Gastrocnemius medialis (tissue), 4 donors: ENCODE measurements at regions not wholly inside any gene's neighbourhood (a gene's known extent, or its start where the extent isn't known, plus 50 kb on each side); places are given as distances from the start of the nearest gene placed in this dataset.

ENCODE experiments used
- ATAC-seq, 2 donors: fragments of 150-250 bp; one replicate each; pipeline ENCODE4 v1.9.1; 2016
- DNase-seq, 2 donors: peaks; one replicate each; pipeline ENCODE4 v3.0.0-alpha.2; 2019
- H3K27ac ChIP-seq, 4 donors: fragments of 200-600 bp; sonication (generic); 1 replicate in 1 of 4; 2 replicates in 3 of 4; pipeline ENCODE4 v1.5.1; 2016 to 2018; ENCODE audit warnings: mild to moderate bottlenecking in 2 of 4, moderate library complexity in 1 of 4
- H3K27me3 ChIP-seq, 3 donors: fragments of 200-600 bp; sonication (generic) in 2 of 3; 1 replicate in 1 of 3; 2 replicates in 2 of 3; pipeline versions ENCODE4 v1.5.1 to v1.6.0; 2016 to 2019; ENCODE audit warnings: mild to moderate bottlenecking in 1 of 3, moderate library complexity in 1 of 3
- H3K36me3 ChIP-seq, 2 donors: fragments of 200-600 bp; sonication (generic) in 1 of 2; one replicate each; pipeline ENCODE4 v1.5.1; 2017 to 2018
- H3K4me1 ChIP-seq, 2 donors: fragments of 200-600 bp; sonication (generic) in 1 of 2; one replicate each; pipeline ENCODE4 v1.5.1; 2016 to 2017; ENCODE audit warnings: mild to moderate bottlenecking in 2 of 2
- H3K4me3 ChIP-seq, 4 donors: fragments of 200-600 bp; sonication (generic) in 3 of 4; 1 replicate in 1 of 4; 2 replicates in 3 of 4; pipeline ENCODE4 v1.5.1; 2016 to 2019; ENCODE audit warnings: mild to moderate bottlenecking in 2 of 4
- H3K9me3 ChIP-seq, 3 donors: fragments of 200-600 bp; sonication (generic) in 2 of 3; 1 replicate in 1 of 3; 2 replicates in 2 of 3; pipeline ENCODE4 v1.5.1; 2016 to 2019
- POLR2A ChIP-seq, 2 donors: fragments of 450-650 bp; IDR thresholded peaks; one replicate each; pipeline ENCODE4 v1.6.1; 2017; ENCODE audit warnings: antibody characterized with exemption in 2 of 2, mild to moderate bottlenecking in 2 of 2, moderate library complexity in 2 of 2
- in situ Hi-C, 4 donors: fragments of 200-750 bp; cut with MboI; loops; one replicate each; pipeline versions ENCODE4 v1.15.0 to v1.8.0; 2017; ENCODE audit warnings: low sequenced_read_pairs in 4 of 4
- intact Hi-C: fragments of 100-400 bp; cut with DNase I; formaldehyde crosslinking; loops from one replicate; pipeline ENCODE4 v1.15.1; 2023; ENCODE audit warnings: low total_unique reads
- TF ChIP-seq, protein P1 (sequence below), 5 experiments: fragments of 450-650 bp in 3 of 5; fragments of 200-600 bp in 2 of 5; sonication (generic) in 2 of 5; IDR thresholded peaks in 4 of 5; conservative IDR thresholded peaks in 1 of 5; 1 replicate in 4 of 5; 2 replicates in 1 of 5; pipeline ENCODE4 v1.5.1; 2016 to 2019; ENCODE audit warnings: antibody characterized with exemption in 5 of 5, mild to moderate bottlenecking in 3 of 5, moderate library complexity in 3 of 5

DNA sequence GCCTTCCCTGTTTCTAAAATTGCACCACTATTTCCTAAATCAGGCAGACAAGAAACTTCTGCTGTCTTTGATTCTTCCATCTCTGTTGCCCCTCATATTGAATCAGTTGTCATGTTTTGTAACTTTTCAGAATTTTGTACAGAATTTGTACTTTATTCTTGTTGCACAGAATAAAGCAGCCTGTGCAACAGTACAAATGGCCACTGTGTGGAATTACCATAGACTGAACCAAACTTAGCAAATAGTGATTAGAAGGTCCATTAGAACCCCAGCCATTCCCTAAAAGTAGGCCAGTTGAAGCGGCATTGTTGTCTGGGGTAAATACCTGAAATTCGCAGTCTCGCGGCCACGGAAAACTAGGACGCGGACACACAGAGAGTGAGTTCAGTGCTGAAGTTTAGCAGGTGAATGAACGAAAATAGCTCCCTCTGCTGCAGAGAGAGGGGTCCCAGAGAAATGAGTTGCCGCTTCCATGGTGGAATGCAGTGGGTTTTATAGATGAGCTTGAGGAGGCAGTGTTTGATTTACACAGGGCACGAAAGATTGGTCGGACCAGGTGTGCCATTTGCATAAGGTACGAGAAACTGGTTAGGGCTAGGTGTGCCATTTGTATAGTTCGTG lies 71.8 kb downstream of the C4orf33 start:
- H3K4me1 ChIP-seq = no peaks in the 10 kb centered on the region
- in situ Hi-C loops = no loop called here
- H3K36me3 ChIP-seq = no peaks in the 10 kb centered on the region
- no peak overlapping the region for H3K4me3 ChIP-seq
- ATAC-seq = no peak
- no peak for DNase-seq
- H3K27me3 ChIP-seq = no peaks in the 10 kb centered on the region
- intact Hi-C loops = no loop called here
- no peak overlapping the region for H3K27ac ChIP-seq
- TF ChIP-seq, protein P1, sequence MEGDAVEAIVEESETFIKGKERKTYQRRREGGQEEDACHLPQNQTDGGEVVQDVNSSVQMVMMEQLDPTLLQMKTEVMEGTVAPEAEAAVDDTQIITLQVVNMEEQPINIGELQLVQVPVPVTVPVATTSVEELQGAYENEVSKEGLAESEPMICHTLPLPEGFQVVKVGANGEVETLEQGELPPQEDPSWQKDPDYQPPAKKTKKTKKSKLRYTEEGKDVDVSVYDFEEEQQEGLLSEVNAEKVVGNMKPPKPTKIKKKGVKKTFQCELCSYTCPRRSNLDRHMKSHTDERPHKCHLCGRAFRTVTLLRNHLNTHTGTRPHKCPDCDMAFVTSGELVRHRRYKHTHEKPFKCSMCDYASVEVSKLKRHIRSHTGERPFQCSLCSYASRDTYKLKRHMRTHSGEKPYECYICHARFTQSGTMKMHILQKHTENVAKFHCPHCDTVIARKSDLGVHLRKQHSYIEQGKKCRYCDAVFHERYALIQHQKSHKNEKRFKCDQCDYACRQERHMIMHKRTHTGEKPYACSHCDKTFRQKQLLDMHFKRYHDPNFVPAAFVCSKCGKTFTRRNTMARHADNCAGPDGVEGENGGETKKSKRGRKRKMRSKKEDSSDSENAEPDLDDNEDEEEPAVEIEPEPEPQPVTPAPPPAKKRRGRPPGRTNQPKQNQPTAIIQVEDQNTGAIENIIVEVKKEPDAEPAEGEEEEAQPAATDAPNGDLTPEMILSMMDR (IDR thresholded peaks at IDR 0.05 in 4 of 5, conservative IDR thresholded peaks at IDR 0.05 in 1 of 5) = no peak
- no peak for TF ChIP-seq POLR2A (IDR thresholded peaks at IDR 0.05)
- H3K9me3 ChIP-seq = no peaks in the 10 kb centered on the region

GRCh38 chr4:129172181-129172580 lies 76.2 kb downstream of the C4orf33 start:
- Histone ChIP-seq H3K27me3 (no peaks in the 10 kb centered on the region), H3K27ac (no peak overlapping the region), H3K4me3 (no peak overlapping the region), H3K9me3 (no peaks in the 10 kb centered on the region), H3K36me3 (no peaks in the 10 kb centered on the region), H3K4me1 (no peaks in the 10 kb centered on the region)
- intact Hi-C loops = no loop called here
- in situ Hi-C loops = no loop called here
- DNase-seq (no peak), ATAC-seq (no peak)
- no peak for TF ChIP-seq POLR2A (IDR thresholded peaks at IDR 0.05)
- TF ChIP-seq, protein P1 (IDR thresholded peaks at IDR 0.05 in 4 of 5, conservative IDR thresholded peaks at IDR 0.05 in 1 of 5) = no peak

- no peaks in the 10 kb centered on the region for H3K27me3 ChIP-seq
- no peak overlapping the region for H3K27ac ChIP-seq
- no peaks in the 10 kb centered on the region for H3K4me1 ChIP-seq
- in situ Hi-C loops (no loop called here), intact Hi-C loops (no loop called here)
- ATAC-seq = no peak
- H3K4me3 ChIP-seq = no peak overlapping the region
- H3K36me3 ChIP-seq = no peaks in the 10 kb centered on the region
- H3K9me3 ChIP-seq = no peaks in the 10 kb centered on the region
- no peak for TF ChIP-seq POLR2A (IDR thresholded peaks at IDR 0.05)
- TF ChIP-seq, protein P1 (IDR thresholded peaks at IDR 0.05 in 4 of 5, conservative IDR thresholded peaks at IDR 0.05 in 1 of 5) = no peak
- DNase-seq = no peak
Measured at GRCh38 chr4:129176864-129177263, 80.9 kb downstream of the C4orf33 start.

GRCh38 chr4:129179276-129179675 lies 83.3 kb downstream of the C4orf33 start:
- intact Hi-C loops = no loop called here
- H3K4me1 ChIP-seq = no peaks in the 10 kb centered on the region
- DNase-seq = no peak
- no peak for ATAC-seq
- H3K27me3 ChIP-seq = no peaks in the 10 kb centered on the region
- no peaks in the 10 kb centered on the region for H3K9me3 ChIP-seq
- H3K4me3 ChIP-seq = no peak overlapping the region
- no peaks in the 10 kb centered on the region for H3K36me3 ChIP-seq
- TF ChIP-seq POLR2A (IDR thresholded peaks at IDR 0.05) = no peak
- TF ChIP-seq, protein P1 (IDR thresholded peaks at IDR 0.05 in 4 of 5, conservative IDR thresholded peaks at IDR 0.05 in 1 of 5) = no peak
- in situ Hi-C loops = no loop called here
- H3K27ac ChIP-seq = no peak overlapping the region

- no peak overlapping the region for H3K4me3 ChIP-seq
- DNase-seq = no peak
- H3K27ac ChIP-seq = no peak overlapping the region
- TF ChIP-seq POLR2A (IDR thresholded peaks at IDR 0.05) = no peak
- TF ChIP-seq, protein P1 (IDR thresholded peaks at IDR 0.05 in 4 of 5, conservative IDR thresholded peaks at IDR 0.05 in 1 of 5) = no peak
- H3K9me3 ChIP-seq = no peaks in the 10 kb centered on the region
- no peak for ATAC-seq
- intact Hi-C loops = no loop called here
- H3K27me3 ChIP-seq = no peaks in the 10 kb centered on the region
- H3K4me1 ChIP-seq = no peaks in the 10 kb centered on the region
- H3K36me3 ChIP-seq = no peaks in the 10 kb centered on the region
- in situ Hi-C loops = no loop called here
Measured at GRCh38 chr4:129189630-129190029, 93.7 kb downstream of the C4orf33 start.
